K562 (cell line): ENCODE measurements at regions not wholly inside any gene's neighbourhood (a gene's known extent, or its start where the extent isn't known, plus 50 kb on each side); places are given as distances from the start of the nearest gene placed in this dataset.

Source experiments
- ATAC-seq: fragments of 200-7000 bp; cut with Tn5 transposase; 3 replicates; pipeline ENCODE4 v1.9.1; 2020; ENCODE audit warnings: moderate library complexity
- BruUV-seq: library from RNA; stranded (reverse); fragments of 400-500 nt; replicated peaks from 2 replicates; lab custom pipeline; 2021; lab: Mats Ljungman, UMichigan
- CTCF ChIA-PET: fragments of 300-600 bp; formaldehyde crosslinking; extraction: SDS; loops from one replicate; lab custom pipeline; 2021; ENCODE audit warnings: low intra/inter-chr PET ratio; lab: Yijun Ruan, JAX
- POLR2A ChIA-PET: fragments of 300-600, 350-650 bp; sonication (Branson Sonifier 250); formaldehyde crosslinking; extraction: SDS; loops from one replicate; lab custom pipeline; 2021; ENCODE audit warnings: antibody characterized with exemption, inconsistent platforms; lab: Yijun Ruan, JAX
- DNase-seq, 4 experiments: peaks; one replicate each; pipeline versions ENCODE4 v3.0.0 to v3.0.0-alpha.2; 2011 to 2018; ENCODE audit warnings: low spot score in 3 of 4, mixed read lengths in 3 of 4; ENCODE audit errors: extremely low read depth in 1 of 4
- FAIRE-seq: peaks from 2 replicates; lab custom pipeline; 2011; peaks lifted over from hg19 to GRCh38; lab: Jason Lieb, UNC
- H2AFZ ChIP-seq: 2 replicates; pipeline ENCODE4 v1.6.0; 2011; ENCODE audit warnings: low read depth, low read length, control low read depth, inconsistent platforms
- H3K27ac ChIP-seq: fragments of 200-600 bp; 3 replicates; pipeline ENCODE4 v1.8.0; 2011; ENCODE audit warnings: low read depth, mild to moderate bottlenecking, control low read depth, inconsistent platforms, low read length, moderate library complexity, mixed read lengths; ENCODE audit errors: extremely low read depth
- H3K27me3 ChIP-seq, 2 experiments: fragments of 300-600 bp in 1 of 2; 2 replicates in 1 of 2; 3 replicates in 1 of 2; pipeline versions ENCODE4 v1.6.0 to v1.8.0; 2011; ENCODE audit warnings: inconsistent platforms in 2 of 2, low read length in 2 of 2, mild to moderate bottlenecking in 1 of 2, mixed read lengths in 1 of 2, moderate library complexity in 1 of 2; ENCODE audit not compliant: control insufficient read depth in 2 of 2, insufficient read depth in 2 of 2
- H3K36me3 ChIP-seq: fragments of 300-600 bp; 3 replicates; pipeline ENCODE4 v1.8.0; 2011; ENCODE audit warnings: mild to moderate bottlenecking, low read length, inconsistent platforms; ENCODE audit not compliant: control insufficient read depth, insufficient read depth
- H3K4me1 ChIP-seq, 2 experiments: fragments of 200-600 bp in 1 of 2; replicated peaks in 1 of 2; 2 replicates in 1 of 2; 3 replicates in 1 of 2; pipeline versions ENCODE4 v1.5.1 to v1.8.0; 2011; ENCODE audit warnings: inconsistent platforms in 2 of 2, low read length in 2 of 2, mild to moderate bottlenecking in 1 of 2, mixed read lengths in 1 of 2, moderate library complexity in 1 of 2; ENCODE audit not compliant: control insufficient read depth in 2 of 2, insufficient read depth in 2 of 2
- H3K4me2 ChIP-seq: 2 replicates; pipeline ENCODE4 v1.6.1; 2011; ENCODE audit warnings: low read length, control low read depth, inconsistent platforms, mixed read lengths; ENCODE audit not compliant: insufficient read depth
- H3K4me3 ChIP-seq: fragments of 200-600 bp; sonication (generic), shearing (Covaris generic); 2 replicates; pipeline ENCODE4 v1.5.1; 2016; ENCODE audit warnings: control low read depth, inconsistent platforms
- H3K79me2 ChIP-seq: fragments of 200-600 bp; 3 replicates; pipeline ENCODE4 v1.8.0; 2011; ENCODE audit warnings: low read length, inconsistent platforms; ENCODE audit not compliant: control insufficient read depth, insufficient read depth
- H3K9ac ChIP-seq, 2 experiments: 2 replicates each; pipeline versions ENCODE4 v1.6.0 to v1.6.1; 2011; ENCODE audit warnings: low read depth in 2 of 2, low read length in 2 of 2, control low read depth in 1 of 2, inconsistent platforms in 1 of 2, mild to moderate bottlenecking in 1 of 2, mixed read lengths in 1 of 2; ENCODE audit not compliant: insufficient read depth in 1 of 2
- H3K9me1 ChIP-seq: one replicate; pipeline ENCODE4 v1.6.0; 2011; ENCODE audit warnings: inconsistent platforms, mild to moderate bottlenecking, low read length, moderate library complexity; ENCODE audit not compliant: control insufficient read depth, insufficient read depth
- H3K9me3 ChIP-seq: replicated peaks from 2 replicates; pipeline ENCODE4 v1.5.1; 2011; ENCODE audit warnings: low read depth, low read length, inconsistent platforms; ENCODE audit not compliant: control insufficient read depth, insufficient read depth
- H4K20me1 ChIP-seq: replicated peaks from 2 replicates; pipeline ENCODE4 v1.6.1; 2011; ENCODE audit warnings: low read length, inconsistent platforms, mixed read lengths; ENCODE audit not compliant: control insufficient read depth, insufficient read depth
- MCM5 ChIP-seq: fragments of 450-650 bp; IDR thresholded peaks from 2 replicates; pipeline ENCODE4 v1.6.1; 2016; ENCODE audit warnings: low read depth
- PHF20 ChIP-seq: fragments of 450-650 bp; IDR thresholded peaks from 2 replicates; pipeline ENCODE4 v1.6.1; 2018; ENCODE audit not compliant: partially characterized antibody
- POLR2AphosphoS5 ChIP-seq: IDR thresholded peaks from 2 replicates; pipeline ENCODE4 v1.6.1; 2011; ENCODE audit warnings: mild to moderate bottlenecking, low read depth, low read length, moderate library complexity; ENCODE audit not compliant: control insufficient read depth, insufficient read depth
- RNF2 ChIP-seq: sonication (generic); IDR thresholded peaks from 2 replicates; pipeline ENCODE4 v1.6.1; 2016
- WGBS: fragments of 100-300 bp; shearing (Covaris generic); methylation state at CpG from one replicate; pipeline ENCODE4 v1.1.6; 2016; ENCODE audit warnings: low coverage, mixed read lengths; ENCODE audit not compliant: insufficient coverage; ENCODE audit errors: missing lambda C conversion rate; 5-methylcytosine and 5-hydroxymethylcytosine counted together
- in situ Hi-C: fragments of 300-500 bp; cut with MboI; formaldehyde crosslinking; loops from 4 replicates; pipeline ENCODE4 v1.15.0; 2018; ENCODE audit warnings: inconsistent platforms, mixed read lengths
- intact Hi-C: fragments of 100-400 bp; cut with micrococcal nuclease; formaldehyde crosslinking; loops from 2 replicates; pipeline ENCODE4 v1.14.2; 2022

GRCh38 chr5:167642779-167643517 lies 648.5 kb upstream of the WWC1 start (continued):
- TF ChIP-seq PHF20 (no peak), POLR2AphosphoS5 (no peak), MCM5 (no peak)

- Histone ChIP-seq H3K9me1 (no peaks in the 10 kb centered on the region), H2AFZ (no peak overlapping the region), H3K27me3 (no peaks in the 10 kb centered on the region), H3K4me1 (no peaks in the 10 kb centered on the region), H3K4me3 (no peak overlapping the region), H3K4me2 (no peak overlapping the region), H4K20me1 (no peaks in the 10 kb centered on the region), H3K9ac (no peak overlapping the region), H3K36me3 (no peaks in the 10 kb centered on the region), H3K79me2 (no peaks in the 10 kb centered on the region), H3K9me3 (no peaks in the 10 kb centered on the region)
- CTCF ChIA-PET: no interaction called here
- POLR2A ChIA-PET: no interaction called here
- FAIRE-seq: no peak
- no peak for DNase-seq
- no TSS peak for BruUV-seq
- 0% methylated on average over 3 of the region's 3 CpGs for WGBS
- no peak for TF ChIP-seq RNF2
- TF ChIP-seq, all 486 proteins: peak for 0
- in situ Hi-C loops: no loop called here
- no peak for ATAC-seq
- H3K27ac ChIP-seq: no peak overlapping the region
- intact Hi-C loops: no loop called here
Measured at GRCh38 chr5:167643631-167644280, 647.7 kb upstream of the WWC1 start.
